HG03159 (cell line): ENCODE measurements at regions not wholly inside any gene's neighbourhood (a gene's known extent, or its start where the extent isn't known, plus 50 kb on each side); places are given as distances from the start of the nearest gene placed in this dataset.
"Not testable (repeated sequence)": the region's sequence is repeated elsewhere in the genome, so short reads cannot be mapped to it uniquely, and the experiment has no call there.

Experiments used
- ATAC-seq: cut with Tn5 transposase; IDR thresholded peaks from one replicate; pipeline ENCODE4 v1.9.1; 2021; ENCODE audit warnings: mild to moderate bottlenecking, moderate library complexity; ENCODE audit not compliant: unreplicated experiment

GRCh38 chr13:72657379-72657778 is 70.0 kb downstream of the MZT1 start:
- no peak for ATAC-seq

- ATAC-seq, result no peak
Measured at GRCh38 chr13:72656357-72656756, 71.1 kb downstream of the MZT1 start.

- ATAC-seq, result no peak
Measured at GRCh38 chr13:72653506-72653905, 73.9 kb downstream of the MZT1 start.

- ATAC-seq, result no peak
Measured at GRCh38 chr13:72652681-72653080, 74.7 kb downstream of the MZT1 start.

- no peak for ATAC-seq
Measured at GRCh38 chr13:72651144-72651543, 76.3 kb downstream of the MZT1 start.

- ATAC-seq, result no peak
Measured at GRCh38 chr13:72650051-72650700, 77.3 kb downstream of the MZT1 start.

- no peak for ATAC-seq
Measured at GRCh38 chr13:72648513-72649065, 78.8 kb downstream of the MZT1 start.

- no peak for ATAC-seq
Measured at GRCh38 chr13:72647422-72647821, 80.0 kb downstream of the MZT1 start.

GRCh38 chr13:72645521-72645920 is 81.9 kb downstream of the MZT1 start:
- no peak for ATAC-seq

- peak; percentile 81 for ATAC-seq
Measured at GRCh38 chr13:72643311-72643989, 84.0 kb downstream of the MZT1 start.

GRCh38 chr13:72639377-72639776 is 88.1 kb downstream of the MZT1 start:
- ATAC-seq, result no peak

- no peak for ATAC-seq
Measured at GRCh38 chr13:72638059-72638815, 89.2 kb downstream of the MZT1 start.

GRCh38 chr13:72637561-72637960 is 89.9 kb downstream of the MZT1 start:
- ATAC-seq, result no peak

- no peak for ATAC-seq
Measured at GRCh38 chr13:72634859-72635258, 92.6 kb downstream of the MZT1 start.

- ATAC-seq, result no peak
Measured at GRCh38 chr13:72622546-72622945, 104.9 kb downstream of the MZT1 start.

- ATAC-seq, result no peak
Measured at GRCh38 chr13:72620874-72621273, 106.6 kb downstream of the MZT1 start.

- ATAC-seq, result no peak
Measured at GRCh38 chr13:72617951-72618350, 109.5 kb downstream of the MZT1 start.

- ATAC-seq, result no peak
Measured at GRCh38 chr13:72617186-72617585, 110.2 kb downstream of the MZT1 start.

- ATAC-seq, result not testable (repeated sequence)
Measured at GRCh38 chr13:72610251-72610891, 117.1 kb downstream of the MZT1 start.

- ATAC-seq, result no peak
Measured at GRCh38 chr13:72599178-72599743, 128.2 kb downstream of the MZT1 start.
